ENCODE measurements at regions not wholly inside any gene's neighbourhood (a gene's known extent, or its start where the extent isn't known, plus 50 kb on each side); places are given as distances from the start of the nearest gene placed in this dataset.

DNA sequence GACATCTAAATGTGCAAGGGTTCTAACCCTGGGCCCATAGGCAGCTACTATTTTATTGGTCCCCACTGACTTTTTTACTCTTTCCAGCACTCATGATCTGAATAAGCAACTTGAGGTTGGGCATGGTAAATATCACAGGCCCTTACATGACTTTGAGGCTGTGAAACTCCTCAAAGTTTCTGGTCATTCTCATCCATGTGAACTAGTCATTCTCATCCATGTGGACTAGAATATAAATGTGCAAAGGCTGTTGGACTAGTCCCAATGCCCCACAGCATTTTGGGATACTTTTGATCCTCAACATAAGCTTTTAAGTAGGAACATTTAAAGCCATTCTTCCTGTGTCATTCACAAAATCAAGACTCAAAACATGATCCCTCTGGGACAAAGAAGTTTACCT lies 290.7 kb upstream of the PPARGC1A start (continued):
- TF ChIP-seq, protein P1, sequence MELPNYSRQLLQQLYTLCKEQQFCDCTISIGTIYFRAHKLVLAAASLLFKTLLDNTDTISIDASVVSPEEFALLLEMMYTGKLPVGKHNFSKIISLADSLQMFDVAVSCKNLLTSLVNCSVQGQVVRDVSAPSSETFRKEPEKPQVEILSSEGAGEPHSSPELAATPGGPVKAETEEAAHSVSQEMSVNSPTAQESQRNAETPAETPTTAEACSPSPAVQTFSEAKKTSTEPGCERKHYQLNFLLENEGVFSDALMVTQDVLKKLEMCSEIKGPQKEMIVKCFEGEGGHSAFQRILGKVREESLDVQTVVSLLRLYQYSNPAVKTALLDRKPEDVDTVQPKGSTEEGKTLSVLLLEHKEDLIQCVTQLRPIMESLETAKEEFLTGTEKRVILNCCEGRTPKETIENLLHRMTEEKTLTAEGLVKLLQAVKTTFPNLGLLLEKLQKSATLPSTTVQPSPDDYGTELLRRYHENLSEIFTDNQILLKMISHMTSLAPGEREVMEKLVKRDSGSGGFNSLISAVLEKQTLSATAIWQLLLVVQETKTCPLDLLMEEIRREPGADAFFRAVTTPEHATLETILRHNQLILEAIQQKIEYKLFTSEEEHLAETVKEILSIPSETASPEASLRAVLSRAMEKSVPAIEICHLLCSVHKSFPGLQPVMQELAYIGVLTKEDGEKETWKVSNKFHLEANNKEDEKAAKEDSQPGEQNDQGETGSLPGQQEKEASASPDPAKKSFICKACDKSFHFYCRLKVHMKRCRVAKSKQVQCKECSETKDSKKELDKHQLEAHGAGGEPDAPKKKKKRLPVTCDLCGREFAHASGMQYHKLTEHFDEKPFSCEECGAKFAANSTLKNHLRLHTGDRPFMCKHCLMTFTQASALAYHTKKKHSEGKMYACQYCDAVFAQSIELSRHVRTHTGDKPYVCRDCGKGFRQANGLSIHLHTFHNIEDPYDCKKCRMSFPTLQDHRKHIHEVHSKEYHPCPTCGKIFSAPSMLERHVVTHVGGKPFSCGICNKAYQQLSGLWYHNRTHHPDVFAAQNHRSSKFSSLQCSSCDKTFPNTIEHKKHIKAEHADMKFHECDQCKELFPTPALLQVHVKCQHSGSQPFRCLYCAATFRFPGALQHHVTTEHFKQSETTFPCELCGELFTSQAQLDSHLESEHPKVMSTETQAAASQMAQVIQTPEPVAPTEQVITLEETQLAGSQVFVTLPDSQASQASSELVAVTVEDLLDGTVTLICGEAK (IDR thresholded peaks at IDR 0.05) = no peak
- TF ChIP-seq, protein P1 (CRISPR knock-in tag; IDR thresholded peaks at IDR 0.05) = no peak
- TF ChIP-seq BCL6 (CRISPR knock-in tag; IDR thresholded peaks at IDR 0.05) = no peak
- no peak for TF ChIP-seq ZNF644 (tag; IDR thresholded peaks at IDR 0.05; ENCODE audit: low read depth)
- TF ChIP-seq YBX1 (IDR thresholded peaks at IDR 0.05) = no peak
- no peak for TF ChIP-seq ZHX1 (conservative IDR thresholded peaks at IDR 0.05; ENCODE audit: low read length)
